ENCODE measurements at regions not wholly inside any gene's neighbourhood (a gene's known extent, or its start where the extent isn't known, plus 50 kb on each side); places are given as distances from the start of the nearest gene placed in this dataset.

- no peaks in the 10 kb centered on the region for H3K36me3 Mint-ChIP-seq (ENCODE audit: low read depth)
- DNase-seq: peak; percentile 91
- H3K4me3 Mint-ChIP-seq: peak overlapping the region; percentile 38
- Histone ChIP-seq H3K9ac (ENCODE audit: extremely low read depth, low read length, poor library complexity, severe bottlenecking) (no peak overlapping the region), H3K4me3 (ENCODE audit: low read length) (no peak overlapping the region), H3K4me1 (ENCODE audit: control insufficient read depth, insufficient read depth, low read length) (peaks cover 7% of the 10 kb centered on the region), H3K27ac (ENCODE audit: low read depth, low read length) (no peak overlapping the region), H3K27me3 (ENCODE audit: control insufficient read depth, insufficient read depth, low read length, poor library complexity, severe bottlenecking) (peaks cover 43% of the 10 kb centered on the region), H3K36me3 (ENCODE audit: control insufficient read depth, insufficient read depth, low read length) (no peaks in the 10 kb centered on the region), H3K9me3 (ENCODE audit: control insufficient read depth, low read length) (no peaks in the 10 kb centered on the region)
- TF ChIP-seq, protein P1, sequence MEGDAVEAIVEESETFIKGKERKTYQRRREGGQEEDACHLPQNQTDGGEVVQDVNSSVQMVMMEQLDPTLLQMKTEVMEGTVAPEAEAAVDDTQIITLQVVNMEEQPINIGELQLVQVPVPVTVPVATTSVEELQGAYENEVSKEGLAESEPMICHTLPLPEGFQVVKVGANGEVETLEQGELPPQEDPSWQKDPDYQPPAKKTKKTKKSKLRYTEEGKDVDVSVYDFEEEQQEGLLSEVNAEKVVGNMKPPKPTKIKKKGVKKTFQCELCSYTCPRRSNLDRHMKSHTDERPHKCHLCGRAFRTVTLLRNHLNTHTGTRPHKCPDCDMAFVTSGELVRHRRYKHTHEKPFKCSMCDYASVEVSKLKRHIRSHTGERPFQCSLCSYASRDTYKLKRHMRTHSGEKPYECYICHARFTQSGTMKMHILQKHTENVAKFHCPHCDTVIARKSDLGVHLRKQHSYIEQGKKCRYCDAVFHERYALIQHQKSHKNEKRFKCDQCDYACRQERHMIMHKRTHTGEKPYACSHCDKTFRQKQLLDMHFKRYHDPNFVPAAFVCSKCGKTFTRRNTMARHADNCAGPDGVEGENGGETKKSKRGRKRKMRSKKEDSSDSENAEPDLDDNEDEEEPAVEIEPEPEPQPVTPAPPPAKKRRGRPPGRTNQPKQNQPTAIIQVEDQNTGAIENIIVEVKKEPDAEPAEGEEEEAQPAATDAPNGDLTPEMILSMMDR (conservative IDR thresholded peaks at IDR 0.05): no peak
- WGBS, 2 experiments (ENCODE audit: insufficient coverage in 1 of 2, insufficient read length in 1 of 2): 6 to 9% methylated on average over 2 to 12 of the region's 16 CpGs
- H3K9me3 Mint-ChIP-seq: peaks cover 6% of the 10 kb centered on the region
- peaks cover 55% of the 10 kb centered on the region for H3K27me3 Mint-ChIP-seq (ENCODE audit: insufficient read depth)
- peak overlapping the region; percentile 92 for H3K27ac Mint-ChIP-seq
- peaks cover 34% of the 10 kb centered on the region for H3K4me1 Mint-ChIP-seq
Measured at GRCh38 chrX:39816871-39817731, 280.7 kb downstream of the BCOR start.

DNA sequence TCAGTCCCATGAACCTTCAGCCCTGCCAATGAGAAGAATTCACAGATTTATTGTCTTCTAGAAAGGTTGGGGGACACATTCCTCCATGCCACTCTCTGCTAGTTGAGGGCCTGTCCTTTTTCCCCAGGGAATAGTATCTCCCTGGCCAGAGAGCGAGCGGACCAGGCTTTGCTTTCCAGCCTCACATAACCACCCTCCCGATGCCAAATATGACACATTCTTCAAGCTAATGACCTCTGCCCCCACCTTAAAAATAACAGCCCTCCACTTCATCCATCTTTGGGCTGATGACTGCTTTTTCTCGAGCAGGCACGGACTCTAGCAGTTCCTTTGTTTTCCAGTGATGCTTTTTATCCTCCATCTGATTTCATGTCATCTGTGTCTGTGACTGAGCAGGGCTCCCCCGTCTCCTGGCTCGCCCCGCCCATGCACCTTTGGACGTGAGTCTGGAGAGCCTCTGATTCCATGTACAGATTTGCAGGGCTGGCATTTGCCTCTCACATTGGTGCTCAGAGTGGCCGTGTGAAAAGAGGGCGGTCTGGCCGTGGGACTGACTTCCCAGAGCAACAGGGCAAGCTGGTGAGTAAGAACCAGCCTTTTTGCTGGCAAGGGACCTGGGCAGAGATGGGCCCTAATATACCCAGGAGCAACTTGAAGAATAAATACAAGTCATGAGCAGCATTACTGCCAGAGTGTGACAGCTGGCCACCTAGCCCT lies 279.8 kb downstream of the BCOR start:
- TF ChIP-seq, protein P1 (conservative IDR thresholded peaks at IDR 0.05): no peak
- Mint-ChIP-seq H3K27me3 (ENCODE audit: insufficient read depth) (peaks cover 62% of the 10 kb centered on the region), H3K9me3 (peaks cover 6% of the 10 kb centered on the region), H3K36me3 (ENCODE audit: low read depth) (no peaks in the 10 kb centered on the region), H3K4me3 (no peak overlapping the region), H3K4me1 (peaks cover 38% of the 10 kb centered on the region), H3K27ac (peak overlapping the region; percentile 92)
- 75 to 79% methylated on average over 6 to 12 of the region's 12 CpGs for WGBS, 2 experiments (ENCODE audit: insufficient coverage in 1 of 2, insufficient read length in 1 of 2)
- no peak overlapping the region for H3K9ac ChIP-seq (ENCODE audit: extremely low read depth, low read length, poor library complexity, severe bottlenecking)
- H3K36me3 ChIP-seq (ENCODE audit: control insufficient read depth, insufficient read depth, low read length): no peaks in the 10 kb centered on the region
- no peaks in the 10 kb centered on the region for H3K9me3 ChIP-seq (ENCODE audit: control insufficient read depth, low read length)
- H3K4me1 ChIP-seq (ENCODE audit: control insufficient read depth, insufficient read depth, low read length): peaks cover 7% of the 10 kb centered on the region
- no peak overlapping the region for H3K4me3 ChIP-seq (ENCODE audit: low read length)
- no peak for DNase-seq
- peaks cover 46% of the 10 kb centered on the region for H3K27me3 ChIP-seq (ENCODE audit: control insufficient read depth, insufficient read depth, low read length, poor library complexity, severe bottlenecking)
- H3K27ac ChIP-seq (ENCODE audit: low read depth, low read length): no peak overlapping the region

DNA sequence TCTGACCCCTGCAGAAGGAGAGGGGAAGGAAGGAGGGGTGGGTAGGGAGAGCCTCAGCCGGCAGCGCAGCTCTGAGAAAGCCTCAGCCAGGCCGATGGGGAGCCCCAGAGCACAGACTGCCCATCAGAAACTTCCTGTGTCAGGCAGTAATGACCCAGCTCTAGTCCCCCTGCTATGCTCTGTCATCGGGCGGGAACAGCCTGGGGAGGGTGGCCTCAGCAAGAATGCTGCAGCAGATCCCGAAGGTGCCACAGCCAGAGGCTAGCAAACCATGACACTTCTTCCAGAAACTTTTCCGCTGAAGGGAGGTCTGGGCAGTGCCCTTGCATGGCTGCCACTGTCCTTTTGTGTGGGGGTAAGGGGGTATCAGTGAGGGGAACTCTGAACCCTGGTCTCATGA lies 279.0 kb downstream of the BCOR start:
- Histone ChIP-seq H3K27me3 (ENCODE audit: control insufficient read depth, insufficient read depth, low read length, poor library complexity, severe bottlenecking) (peaks cover 46% of the 10 kb centered on the region), H3K4me1 (ENCODE audit: control insufficient read depth, insufficient read depth, low read length) (peaks cover 7% of the 10 kb centered on the region), H3K9ac (ENCODE audit: extremely low read depth, low read length, poor library complexity, severe bottlenecking) (no peak overlapping the region), H3K27ac (ENCODE audit: low read depth, low read length) (no peak overlapping the region), H3K9me3 (ENCODE audit: control insufficient read depth, low read length) (no peaks in the 10 kb centered on the region), H3K4me3 (ENCODE audit: low read length) (no peak overlapping the region), H3K36me3 (ENCODE audit: control insufficient read depth, insufficient read depth, low read length) (no peaks in the 10 kb centered on the region)
- TF ChIP-seq, protein P1 (conservative IDR thresholded peaks at IDR 0.05): no peak
- no peak overlapping the region for H3K4me3 Mint-ChIP-seq
- no peaks in the 10 kb centered on the region for H3K36me3 Mint-ChIP-seq (ENCODE audit: low read depth)
- peaks cover 3% of the 10 kb centered on the region for H3K9me3 Mint-ChIP-seq
- H3K27ac Mint-ChIP-seq: no peak overlapping the region
- peaks cover 39% of the 10 kb centered on the region for H3K4me1 Mint-ChIP-seq
- 50 to 72% methylated on average over 1 to 7 of the region's 7 CpGs for WGBS, 2 experiments (ENCODE audit: insufficient coverage in 1 of 2, insufficient read length in 1 of 2)
- H3K27me3 Mint-ChIP-seq (ENCODE audit: insufficient read depth): peaks cover 62% of the 10 kb centered on the region
- no peak for DNase-seq

All from endodermal cell (in vitro differentiated cells).